ENCODE measurements at regions not wholly inside any gene's neighbourhood (a gene's known extent, or its start where the extent isn't known, plus 50 kb on each side); places are given as distances from the start of the nearest gene placed in this dataset.

- Mint-ChIP-seq H3K27ac (peak overlapping the region; percentile 90), H3K4me3 (no peak overlapping the region), H3K36me3 (ENCODE audit: low read depth) (peaks cover 36% of the 10 kb centered on the region), H3K27me3 (no peaks in the 10 kb centered on the region), H3K4me1 (peaks cover 42% of the 10 kb centered on the region), H3K9me3 (peaks cover 3% of the 10 kb centered on the region)
- POLR2A ChIA-PET = interaction anchor here (1.4 to 3.7 kb wide), 4 partner anchors 11 to 368 kb away, joined by 3 to 25 read pairs (median 6); partner anchors contain the start of gene KLF12
- CTCF ChIA-PET = interaction anchor here (0.9 to 3.0 kb wide), 12 partner anchors 8 to 1453 kb away, joined by 3 to 10 read pairs (median 3); no protein-coding TSS in a partner anchor
- DNase-seq = no peak
These were observed 366.9 kb downstream of the KLF12 start for GRCh38 chr13:73767191-73767741.

DNA sequence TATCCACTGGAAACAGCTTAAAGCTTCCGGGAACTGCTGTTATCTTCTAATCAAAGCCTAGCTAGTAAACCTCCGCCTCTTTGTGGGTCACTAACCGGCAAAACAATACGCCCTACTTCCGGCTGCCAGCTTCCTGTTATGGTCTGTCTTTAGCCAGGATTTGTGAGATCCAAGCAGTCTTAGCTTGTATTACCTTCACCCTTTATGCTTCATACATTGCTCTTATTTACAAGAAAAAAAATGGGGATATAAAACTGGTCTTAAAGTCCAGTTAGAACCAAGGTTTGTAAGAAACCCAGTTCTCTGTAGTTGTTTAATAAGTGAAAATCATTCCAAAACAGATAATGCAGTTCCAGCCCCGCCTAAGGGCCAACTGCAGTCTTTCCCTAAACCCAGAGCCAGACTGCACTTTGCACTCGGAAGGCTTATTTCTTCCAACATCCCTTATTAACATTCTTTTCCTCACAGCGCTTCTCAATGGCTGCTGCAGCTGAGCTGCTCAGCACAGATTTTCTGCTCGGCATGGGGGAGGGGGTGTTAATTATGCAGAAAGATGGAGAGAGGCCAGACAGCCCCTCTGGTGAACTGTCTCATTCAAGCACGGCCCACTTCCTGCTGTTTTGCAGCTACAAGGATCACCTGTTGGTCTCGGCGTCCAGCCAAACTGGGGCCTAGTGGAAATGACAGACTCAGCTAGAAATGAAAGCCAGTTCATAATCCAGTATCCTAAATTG, 368.4 kb downstream of the KLF12 start:
- Mint-ChIP-seq H3K9me3 (no peaks in the 10 kb centered on the region), H3K4me1 (peaks cover 42% of the 10 kb centered on the region), H3K4me3 (peak overlapping the region; percentile 59), H3K27ac (peak overlapping the region; percentile 90), H3K36me3 (ENCODE audit: low read depth) (peaks cover 31% of the 10 kb centered on the region), H3K27me3 (no peaks in the 10 kb centered on the region)
- ChIA-PET CTCF (interaction anchor here (0.5 to 3.0 kb wide), 7 partner anchors 9 to 1463 kb away, joined by 3 to 10 read pairs (median 6); no protein-coding TSS in a partner anchor), POLR2A (interaction anchor here (1.0 to 3.7 kb wide), 11 partner anchors 10 to 523 kb away, joined by 3 to 25 read pairs (median 5); partner anchors contain the start of gene KLF12)
- DNase-seq = peak; percentile 77

DNA sequence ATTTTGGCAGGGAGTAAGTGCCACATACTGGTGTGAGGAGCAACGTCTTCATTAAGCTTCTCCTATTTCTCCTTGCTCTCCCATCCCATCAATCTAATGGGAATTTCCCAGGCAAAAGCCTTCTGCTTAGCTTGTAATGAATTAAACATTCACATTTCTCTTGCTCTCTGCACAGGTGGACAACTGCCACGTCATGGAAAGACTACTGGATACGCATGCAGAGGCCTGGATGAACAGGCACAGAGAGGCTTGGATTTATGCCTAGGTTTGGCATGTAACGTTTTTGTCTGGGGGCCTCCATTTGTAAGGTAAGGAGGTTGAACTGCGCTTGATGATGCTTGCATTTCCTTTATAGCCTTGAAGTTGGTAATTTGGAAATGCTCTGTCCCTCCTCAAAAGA, 374.8 kb downstream of the KLF12 start:
- ChIA-PET CTCF (interaction anchor here (1.0 to 2.3 kb wide), 2 partner anchors 8 to 527 kb away, joined by 3 to 7 read pairs; no protein-coding TSS in a partner anchor), POLR2A (no interaction called here)
- no peak for DNase-seq
- no peaks in the 10 kb centered on the region for H3K9me3 Mint-ChIP-seq
- peaks cover 7% of the 10 kb centered on the region for H3K4me1 Mint-ChIP-seq
- no peak overlapping the region for H3K4me3 Mint-ChIP-seq
- H3K27ac Mint-ChIP-seq = no peak overlapping the region
- H3K36me3 Mint-ChIP-seq (ENCODE audit: low read depth) = peaks cover 17% of the 10 kb centered on the region
- H3K27me3 Mint-ChIP-seq = no peaks in the 10 kb centered on the region

DNA sequence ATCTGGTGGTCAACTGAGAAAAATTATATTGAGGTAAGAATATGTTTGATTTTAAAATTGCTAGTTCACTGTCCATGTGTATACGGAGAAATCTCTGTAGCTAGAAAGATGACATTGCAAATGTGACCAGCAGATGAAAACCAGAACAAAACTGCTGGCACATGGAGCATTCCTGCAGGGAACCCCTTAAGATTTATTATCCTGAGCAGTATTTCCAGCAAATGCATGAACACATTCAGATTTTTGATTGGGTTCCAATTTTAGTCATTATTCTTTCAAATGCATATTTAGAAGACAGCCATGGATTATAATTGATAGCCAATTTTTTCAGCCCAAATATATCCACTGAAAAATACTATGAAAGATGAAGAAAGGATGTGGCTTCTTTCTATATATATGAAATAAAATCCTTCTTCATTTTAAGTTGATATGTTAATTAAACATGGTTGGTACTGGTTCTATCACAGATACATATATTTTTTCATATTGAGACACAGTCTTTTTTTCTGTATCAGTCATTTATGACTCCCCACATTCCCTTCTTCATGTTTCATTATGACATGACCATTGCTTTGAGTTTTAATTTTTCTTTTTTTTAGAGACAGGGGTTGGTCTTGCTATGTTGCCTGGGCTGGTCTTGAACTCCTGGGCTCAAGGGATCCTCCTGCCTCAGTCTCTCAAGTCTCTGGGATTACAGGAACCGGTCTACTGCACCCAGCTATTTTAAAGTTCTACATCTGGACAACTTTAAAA, 376.5 kb downstream of the KLF12 start:
- H3K4me3 Mint-ChIP-seq = no peak overlapping the region
- peaks cover 4% of the 10 kb centered on the region for H3K4me1 Mint-ChIP-seq
- peaks cover 9% of the 10 kb centered on the region for H3K36me3 Mint-ChIP-seq (ENCODE audit: low read depth)
- H3K9me3 Mint-ChIP-seq = no peaks in the 10 kb centered on the region
- H3K27me3 Mint-ChIP-seq = no peaks in the 10 kb centered on the region
- ChIA-PET POLR2A (interaction anchor here (0.5 kb wide), 1 partner anchor 1609 kb away, joined by 3 read pairs; no protein-coding TSS in a partner anchor), CTCF (interaction anchor here (1.6 to 3.2 kb wide), 4 partner anchors 8 to 1462 kb away, joined by 4 to 10 read pairs (median 8); no protein-coding TSS in a partner anchor)
- DNase-seq = no peak
- no peak overlapping the region for H3K27ac Mint-ChIP-seq

DNA sequence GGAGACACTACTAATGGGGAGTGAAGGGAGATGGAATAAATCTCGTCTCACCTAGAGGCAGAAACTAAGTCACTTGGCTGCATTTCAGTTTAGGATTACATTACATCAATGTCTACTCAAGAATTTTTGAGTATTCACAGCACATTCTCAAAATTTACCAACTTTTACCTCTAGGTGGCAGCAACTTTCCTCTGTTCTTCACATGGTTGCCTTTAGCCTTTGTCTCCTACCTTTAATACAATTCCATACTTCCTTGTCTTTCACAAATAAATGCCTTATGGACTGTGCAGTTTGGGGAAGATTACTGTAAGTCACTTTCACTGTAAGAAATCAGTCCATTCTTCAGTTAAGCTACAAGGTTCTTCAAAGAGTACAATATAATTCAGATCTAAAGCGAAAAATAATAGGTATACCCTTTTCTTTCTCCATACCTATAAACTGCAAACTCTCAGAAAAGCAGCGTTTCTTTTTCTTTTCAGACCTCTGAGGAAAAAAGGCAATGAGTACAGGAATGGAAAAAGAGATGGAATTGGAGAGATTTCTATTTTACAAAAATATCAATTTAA, 379.4 kb downstream of the KLF12 start:
- Mint-ChIP-seq H3K4me1 (peaks cover 4% of the 10 kb centered on the region), H3K27me3 (no peaks in the 10 kb centered on the region), H3K4me3 (no peak overlapping the region), H3K36me3 (ENCODE audit: low read depth) (peaks cover 7% of the 10 kb centered on the region), H3K27ac (no peak overlapping the region), H3K9me3 (no peaks in the 10 kb centered on the region)
- POLR2A ChIA-PET = no interaction called here
- DNase-seq = no peak
- CTCF ChIA-PET = interaction anchor here (0.9 to 2.5 kb wide), 7 partner anchors 9 to 533 kb away, joined by 3 to 16 read pairs (median 5); no protein-coding TSS in a partner anchor

GRCh38 chr13:73754241-73754640, 380.0 kb downstream of the KLF12 start:
- H3K4me1 Mint-ChIP-seq = peaks cover 4% of the 10 kb centered on the region
- ChIA-PET CTCF (interaction anchor here (1.0 to 2.5 kb wide), 4 partner anchors 10 to 533 kb away, joined by 3 to 16 read pairs (median 6); no protein-coding TSS in a partner anchor), POLR2A (no interaction called here)
- H3K9me3 Mint-ChIP-seq = no peaks in the 10 kb centered on the region
- H3K27ac Mint-ChIP-seq = no peak overlapping the region
- no peak for DNase-seq
- no peak overlapping the region for H3K4me3 Mint-ChIP-seq
- no peaks in the 10 kb centered on the region for H3K27me3 Mint-ChIP-seq
- peaks cover 8% of the 10 kb centered on the region for H3K36me3 Mint-ChIP-seq (ENCODE audit: low read depth)

- Mint-ChIP-seq H3K4me3 (no peak overlapping the region), H3K27me3 (no peaks in the 10 kb centered on the region), H3K36me3 (ENCODE audit: low read depth) (peaks cover 11% of the 10 kb centered on the region), H3K9me3 (no peaks in the 10 kb centered on the region), H3K4me1 (no peaks in the 10 kb centered on the region), H3K27ac (no peak overlapping the region)
- CTCF ChIA-PET = no interaction called here
- no peak for DNase-seq
- POLR2A ChIA-PET = no interaction called here
These were observed 382.9 kb downstream of the KLF12 start for GRCh38 chr13:73751290-73751689.

GRCh38 chr13:73748404-73748803, 385.8 kb downstream of the KLF12 start:
- H3K9me3 Mint-ChIP-seq = no peaks in the 10 kb centered on the region
- DNase-seq = no peak
- POLR2A ChIA-PET = interaction anchor here (1.1 kb wide), 1 partner anchor 18 kb away, joined by 3 read pairs; no protein-coding TSS in a partner anchor

DNA sequence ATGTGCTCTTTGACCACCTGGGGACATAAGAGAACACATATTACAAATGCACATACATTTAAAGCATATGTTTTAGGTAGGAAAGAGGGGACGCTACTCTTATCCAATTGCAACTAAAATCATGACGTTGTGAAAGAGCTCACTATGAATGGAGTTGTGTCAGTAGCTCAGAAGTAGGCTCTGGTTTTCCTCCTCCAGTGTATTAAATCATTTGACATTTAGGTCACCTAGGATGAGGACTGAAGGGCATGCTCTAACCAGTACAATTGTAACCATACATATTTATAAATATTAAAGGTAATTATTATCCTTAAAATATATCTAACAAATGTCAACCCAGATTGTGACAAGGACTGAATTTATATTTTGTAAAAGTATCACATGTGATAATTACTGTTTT, 389.0 kb downstream of the KLF12 start:
- H3K9me3 Mint-ChIP-seq = no peaks in the 10 kb centered on the region
- H3K27ac Mint-ChIP-seq = no peak overlapping the region
- H3K4me1 Mint-ChIP-seq = peaks cover 16% of the 10 kb centered on the region
- H3K27me3 Mint-ChIP-seq = no peaks in the 10 kb centered on the region
- no peak overlapping the region for H3K4me3 Mint-ChIP-seq
- ChIA-PET CTCF (no interaction called here), POLR2A (no interaction called here)
- no peak for DNase-seq
- peaks cover 11% of the 10 kb centered on the region for H3K36me3 Mint-ChIP-seq (ENCODE audit: low read depth)

More at GRCh38 chr13:73748404-73748803, 385.8 kb downstream of the KLF12 start:
- no peak overlapping the region for H3K27ac Mint-ChIP-seq
- H3K4me3 Mint-ChIP-seq = no peak overlapping the region
- H3K27me3 Mint-ChIP-seq = no peaks in the 10 kb centered on the region
- peaks cover 10% of the 10 kb centered on the region for H3K4me1 Mint-ChIP-seq
- CTCF ChIA-PET = interaction anchor here (2.4 kb wide), 1 partner anchor 30 kb away, joined by 5 read pairs; no protein-coding TSS in a partner anchor
- peaks cover 15% of the 10 kb centered on the region for H3K36me3 Mint-ChIP-seq (ENCODE audit: low read depth)

DNA sequence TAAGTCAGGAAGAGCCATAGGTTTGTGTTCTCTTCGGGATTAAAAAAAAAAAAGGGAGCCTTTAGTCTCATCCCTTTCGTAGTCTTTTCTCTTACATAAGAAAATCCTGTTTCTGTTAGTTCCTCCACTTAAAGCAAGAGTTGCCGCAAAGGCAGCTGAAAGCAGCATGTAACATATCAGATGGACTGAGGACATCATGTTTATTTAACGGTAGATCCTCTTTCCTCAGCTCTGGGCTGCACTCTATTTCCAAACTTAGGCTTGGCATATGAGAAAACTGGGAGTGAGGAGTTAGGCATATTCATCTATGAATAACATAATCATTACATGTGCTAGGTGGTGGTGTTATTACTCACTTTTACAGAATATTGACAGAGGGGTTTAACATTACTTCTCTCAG, 391.2 kb downstream of the KLF12 start:
- H3K27ac Mint-ChIP-seq = no peak overlapping the region
- ChIA-PET POLR2A (no interaction called here), CTCF (no interaction called here)
- H3K9me3 Mint-ChIP-seq = no peaks in the 10 kb centered on the region
- no peaks in the 10 kb centered on the region for H3K27me3 Mint-ChIP-seq
- H3K4me1 Mint-ChIP-seq = peaks cover 16% of the 10 kb centered on the region
- no peak overlapping the region for H3K4me3 Mint-ChIP-seq
- no peak for DNase-seq
- H3K36me3 Mint-ChIP-seq (ENCODE audit: low read depth) = peaks cover 3% of the 10 kb centered on the region

- no peak overlapping the region for H3K4me3 Mint-ChIP-seq
- ChIA-PET CTCF (interaction anchor here (1.2 kb wide), 1 partner anchor 21 kb away, joined by 3 read pairs; no protein-coding TSS in a partner anchor), POLR2A (no interaction called here)
- peaks cover 16% of the 10 kb centered on the region for H3K4me1 Mint-ChIP-seq
- H3K27ac Mint-ChIP-seq = no peak overlapping the region
- H3K9me3 Mint-ChIP-seq = no peaks in the 10 kb centered on the region
- DNase-seq = no peak
- H3K27me3 Mint-ChIP-seq = no peaks in the 10 kb centered on the region
- H3K36me3 Mint-ChIP-seq (ENCODE audit: low read depth) = peaks cover 3% of the 10 kb centered on the region
These were observed 392.5 kb downstream of the KLF12 start for GRCh38 chr13:73741742-73742141.

DNA sequence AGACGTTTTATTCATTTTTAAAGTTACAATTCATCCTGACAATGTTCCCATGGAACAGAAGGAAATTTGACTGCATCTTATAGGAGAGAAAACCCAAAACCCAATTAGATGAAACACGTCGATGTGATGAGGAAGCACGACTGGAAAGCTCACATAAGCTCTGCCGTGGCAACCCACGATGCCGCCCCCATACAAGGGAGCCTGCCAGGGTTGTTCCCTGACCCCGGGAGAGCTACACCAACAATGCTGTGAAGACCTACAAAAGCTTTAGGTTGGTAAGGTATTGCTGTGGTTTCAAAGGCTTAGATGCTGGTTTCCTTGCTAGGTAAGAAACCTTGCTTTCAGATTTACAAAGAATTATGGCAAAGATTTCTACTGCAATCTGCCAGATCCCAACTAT, 393.1 kb downstream of the KLF12 start:
- peaks cover 3% of the 10 kb centered on the region for H3K36me3 Mint-ChIP-seq (ENCODE audit: low read depth)
- no peak for DNase-seq
- POLR2A ChIA-PET = no interaction called here

More for the DNA sequence above, 393.1 kb downstream of the KLF12 start:
- H3K9me3 Mint-ChIP-seq = no peaks in the 10 kb centered on the region
- no peaks in the 10 kb centered on the region for H3K27me3 Mint-ChIP-seq
- CTCF ChIA-PET = interaction anchor here (1.2 kb wide), 1 partner anchor 22 kb away, joined by 3 read pairs; no protein-coding TSS in a partner anchor
- H3K27ac Mint-ChIP-seq = no peak overlapping the region
- H3K4me3 Mint-ChIP-seq = no peak overlapping the region
- peaks cover 16% of the 10 kb centered on the region for H3K4me1 Mint-ChIP-seq
